ENCODE measurements at regions not wholly inside any gene's neighbourhood (a gene's known extent, or its start where the extent isn't known, plus 50 kb on each side); places are given as distances from the start of the nearest gene placed in this dataset.
"Not testable (repeated sequence)": the region's sequence is repeated elsewhere in the genome, so short reads cannot be mapped to it uniquely, and the experiment has no call there.

DNA sequence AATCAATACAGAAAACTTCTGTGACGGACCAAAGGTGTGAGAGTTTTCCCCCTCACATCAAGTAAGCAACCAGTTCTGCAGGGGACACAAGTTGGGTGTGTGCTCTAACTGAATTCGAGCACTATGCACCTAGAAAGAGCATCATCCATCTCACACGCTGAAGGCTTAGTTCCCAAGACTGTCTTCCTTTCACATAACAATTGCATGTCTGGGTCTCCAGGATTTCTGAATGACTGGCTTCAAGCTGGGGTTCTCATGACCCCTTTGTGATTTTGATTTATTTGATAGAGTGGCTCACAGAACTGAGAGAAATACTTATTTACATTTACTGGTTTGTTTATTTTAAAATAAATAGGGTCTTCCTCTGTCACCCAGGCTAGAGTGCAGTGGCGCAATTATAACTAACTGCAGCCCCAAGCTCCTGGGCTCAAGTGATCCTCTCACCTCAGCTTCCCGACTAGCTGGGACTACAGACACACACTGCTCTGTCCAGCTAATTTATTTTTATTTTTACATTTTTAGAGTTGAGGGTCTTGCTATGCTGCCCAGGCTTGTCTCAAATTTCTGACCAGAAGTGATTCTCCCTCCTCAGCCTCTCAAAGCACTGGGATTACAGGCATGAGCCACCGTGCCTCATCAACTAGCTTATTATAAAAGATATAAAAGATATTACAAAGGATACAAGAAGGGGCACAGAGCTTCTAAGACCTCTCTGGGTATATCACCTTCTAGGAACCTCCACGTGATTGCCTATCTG lies 316.7 kb upstream of the CDH12 start:
- DNase-seq (ENCODE audit: low read depth in 1 of 2, low spot score in 1 of 2), result no peak
- in situ Hi-C loops (cut with HindIII; ENCODE audit: low pct_unique_long_range_greater_than_20kb, low sequenced_read_pairs), result no loop called here
- no peak for TF ChIP-seq JUND (IDR thresholded peaks at IDR 0.05; ENCODE audit: low read depth)

DNA sequence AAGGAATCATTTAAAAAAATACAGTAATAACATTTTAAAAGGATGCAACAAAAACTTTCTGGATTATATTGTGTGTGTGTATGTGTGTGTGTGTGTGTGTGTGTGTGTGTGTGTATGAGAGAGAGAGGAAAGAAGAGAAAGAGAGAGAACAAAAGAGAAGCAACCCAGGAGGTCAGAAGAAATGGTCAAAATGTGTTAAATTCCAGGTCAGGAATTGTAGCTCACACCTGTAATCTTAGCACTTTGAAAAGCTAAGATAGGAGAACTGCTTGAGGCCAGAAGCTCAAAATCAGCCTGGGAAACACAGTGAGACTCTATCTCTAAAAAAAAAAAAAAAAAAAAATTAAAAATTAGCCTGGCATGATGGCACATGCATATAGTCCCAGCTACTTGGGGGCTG lies 311.8 kb upstream of the CDH12 start:
- in situ Hi-C loops (cut with HindIII; ENCODE audit: low pct_unique_long_range_greater_than_20kb, low sequenced_read_pairs), result no loop called here
- no peak for TF ChIP-seq JUND (IDR thresholded peaks at IDR 0.05; ENCODE audit: low read depth)
- DNase-seq (ENCODE audit: low read depth in 1 of 2, low spot score in 1 of 2), result no peak

DNA sequence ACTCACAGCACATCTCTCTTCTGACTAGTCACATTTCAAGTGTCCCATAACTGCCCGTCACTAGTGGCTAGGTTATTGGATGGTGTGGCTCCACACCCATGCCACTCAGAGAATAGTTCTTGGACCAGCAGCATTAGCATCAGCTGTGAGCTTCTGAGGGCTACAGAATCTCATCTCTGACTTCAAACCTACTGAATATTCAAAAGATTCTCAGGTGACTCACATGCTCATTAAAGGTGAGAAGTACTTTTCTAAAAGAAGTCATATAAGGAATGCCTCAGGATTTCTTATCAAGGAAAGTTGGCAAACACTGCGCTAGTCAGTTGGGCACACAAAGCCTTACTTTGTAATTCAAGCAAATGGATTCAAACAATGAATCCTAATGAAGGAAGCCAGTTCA lies 305.0 kb upstream of the CDH12 start:
- no peak for TF ChIP-seq JUND (IDR thresholded peaks at IDR 0.05; ENCODE audit: low read depth)
- in situ Hi-C loops (cut with HindIII; ENCODE audit: low pct_unique_long_range_greater_than_20kb, low sequenced_read_pairs), result no loop called here
- no peak for DNase-seq (ENCODE audit: low read depth in 1 of 2, low spot score in 1 of 2)

DNA sequence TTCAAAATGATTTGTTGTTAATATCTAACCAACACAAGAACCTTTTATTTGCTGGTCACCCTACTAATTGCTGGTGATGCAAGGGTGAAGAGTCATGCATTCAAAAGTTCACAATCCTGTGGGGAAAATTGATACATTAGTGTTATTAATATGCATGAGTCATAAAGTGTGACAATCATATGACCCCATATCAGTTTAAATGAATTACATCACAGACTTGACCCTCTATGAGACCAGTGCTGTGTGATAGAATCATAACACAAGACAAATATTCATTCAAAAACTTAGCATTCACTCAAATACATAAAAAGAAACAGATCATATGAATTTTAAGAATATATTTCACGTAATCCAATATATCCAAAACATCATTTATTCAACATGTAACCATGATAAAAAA lies 304.6 kb upstream of the CDH12 start:
- in situ Hi-C loops (cut with HindIII; ENCODE audit: low pct_unique_long_range_greater_than_20kb, low sequenced_read_pairs), result no loop called here
- no peak for DNase-seq (ENCODE audit: low read depth in 1 of 2, low spot score in 1 of 2)
- TF ChIP-seq JUND (IDR thresholded peaks at IDR 0.05; ENCODE audit: low read depth), result no peak

DNA sequence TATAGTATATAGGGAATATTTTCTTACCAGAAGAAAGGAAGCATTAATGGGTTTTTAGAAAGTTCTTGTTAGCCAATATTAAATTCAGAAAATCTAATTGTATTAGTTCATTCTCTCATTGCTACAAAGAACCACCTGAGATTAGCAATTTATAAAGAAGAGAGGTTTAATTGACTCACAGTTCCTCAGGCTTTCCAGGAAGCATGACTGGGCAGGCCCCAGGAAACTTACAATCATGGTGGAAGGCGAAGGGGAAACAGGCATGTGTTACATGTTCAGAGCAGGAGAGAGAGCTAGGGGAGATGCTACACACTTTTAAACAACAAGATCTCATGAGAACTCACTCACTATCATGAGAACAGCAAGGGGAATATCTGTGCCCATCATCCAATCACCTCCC lies 304.0 kb upstream of the CDH12 start:
- in situ Hi-C loops (cut with HindIII; ENCODE audit: low pct_unique_long_range_greater_than_20kb, low sequenced_read_pairs), result no loop called here
- TF ChIP-seq JUND (IDR thresholded peaks at IDR 0.05; ENCODE audit: low read depth), result no peak
- no peak for DNase-seq (ENCODE audit: low read depth in 1 of 2, low spot score in 1 of 2)

DNA sequence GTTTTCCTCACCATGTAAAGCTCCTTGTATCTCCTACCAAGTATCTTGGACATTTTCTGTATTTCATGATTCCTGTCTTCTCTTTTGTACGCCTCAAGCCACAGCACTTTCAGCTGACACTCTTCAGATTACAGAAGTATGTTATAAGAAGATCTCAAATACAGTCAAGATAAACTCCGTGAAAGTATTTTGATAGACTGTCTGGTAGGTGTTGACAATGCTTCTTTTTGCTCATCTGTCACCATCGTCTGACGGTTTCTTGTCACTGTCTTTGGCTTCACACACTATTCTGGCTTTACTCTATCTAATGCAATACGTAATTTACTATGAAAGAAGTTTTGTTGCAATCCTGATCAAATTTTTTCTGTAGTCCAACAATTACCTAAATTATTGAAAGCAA lies 294.5 kb upstream of the CDH12 start:
- no peak for TF ChIP-seq JUND (IDR thresholded peaks at IDR 0.05; ENCODE audit: low read depth)
- no peak for DNase-seq (ENCODE audit: low read depth in 1 of 2, low spot score in 1 of 2)
- in situ Hi-C loops (cut with HindIII; ENCODE audit: low pct_unique_long_range_greater_than_20kb, low sequenced_read_pairs), result no loop called here

DNA sequence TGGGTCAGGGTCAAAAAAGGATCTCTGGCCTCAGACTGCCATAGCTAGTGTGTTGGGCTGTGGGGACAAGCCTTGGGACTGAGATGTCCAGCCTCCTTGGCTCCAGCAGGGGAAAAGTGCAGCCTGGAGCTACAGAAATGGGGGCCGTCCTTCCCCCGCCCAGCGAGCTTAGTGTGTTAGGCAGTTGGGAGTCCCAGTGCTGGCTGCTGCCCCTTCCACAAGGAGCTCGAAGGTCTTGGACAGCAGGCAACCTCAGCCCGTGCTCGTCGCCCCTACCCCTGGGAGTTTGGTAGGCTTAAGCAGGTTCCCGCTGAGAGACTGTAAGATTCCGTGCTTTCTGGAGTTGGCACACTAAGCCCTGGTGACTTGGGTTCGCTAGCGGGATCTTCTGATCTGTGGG lies 293.0 kb upstream of the CDH12 start:
- in situ Hi-C loops (cut with HindIII; ENCODE audit: low pct_unique_long_range_greater_than_20kb, low sequenced_read_pairs), result no loop called here
- no peak for TF ChIP-seq JUND (IDR thresholded peaks at IDR 0.05; ENCODE audit: low read depth)
- no peak for DNase-seq (ENCODE audit: low read depth in 1 of 2, low spot score in 1 of 2)

DNA sequence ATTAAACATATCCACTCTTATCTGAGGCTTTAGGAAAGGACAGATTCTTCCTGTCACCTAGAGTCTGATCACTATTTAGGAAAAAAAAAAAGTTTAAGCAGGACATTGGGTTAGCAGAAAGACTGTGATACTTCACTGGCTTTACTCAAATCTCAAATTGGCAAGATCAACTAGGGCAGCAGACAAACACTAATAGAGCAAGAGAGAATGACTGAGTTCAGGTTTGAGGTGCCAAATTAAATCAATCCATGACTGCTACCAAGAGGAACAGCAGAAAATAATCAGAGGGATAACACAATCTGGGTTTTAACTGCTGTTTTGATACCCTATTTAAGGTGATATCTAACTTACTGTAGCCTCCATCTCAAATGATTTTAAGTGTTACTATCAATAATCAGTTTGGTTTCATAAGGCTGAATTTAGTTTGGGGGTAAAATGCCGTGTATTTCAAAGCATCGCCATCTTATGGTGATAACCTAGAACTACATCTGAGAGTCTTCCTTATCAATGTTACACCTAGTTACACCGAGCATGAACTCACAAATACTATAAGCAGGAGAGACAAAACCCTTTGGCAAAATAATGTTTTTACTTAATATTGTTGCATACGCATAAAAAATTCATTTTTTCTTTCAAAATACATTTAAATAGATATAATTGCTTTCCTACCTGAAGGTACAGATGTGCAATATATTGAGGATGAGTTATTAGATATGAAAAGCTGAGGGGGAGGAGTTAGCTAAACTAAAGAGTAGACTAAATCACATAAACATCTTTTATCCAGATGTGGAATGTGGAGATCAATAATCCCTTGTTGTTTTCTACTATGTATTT lies 286.4 kb upstream of the CDH12 start:
- in situ Hi-C loops (cut with HindIII; ENCODE audit: low pct_unique_long_range_greater_than_20kb, low sequenced_read_pairs), result no loop called here
- peak in 1 of 2 experiments; percentile 37 for DNase-seq (ENCODE audit: low read depth in 1 of 2, low spot score in 1 of 2)
- no peak for TF ChIP-seq JUND (IDR thresholded peaks at IDR 0.05; ENCODE audit: low read depth)

DNA sequence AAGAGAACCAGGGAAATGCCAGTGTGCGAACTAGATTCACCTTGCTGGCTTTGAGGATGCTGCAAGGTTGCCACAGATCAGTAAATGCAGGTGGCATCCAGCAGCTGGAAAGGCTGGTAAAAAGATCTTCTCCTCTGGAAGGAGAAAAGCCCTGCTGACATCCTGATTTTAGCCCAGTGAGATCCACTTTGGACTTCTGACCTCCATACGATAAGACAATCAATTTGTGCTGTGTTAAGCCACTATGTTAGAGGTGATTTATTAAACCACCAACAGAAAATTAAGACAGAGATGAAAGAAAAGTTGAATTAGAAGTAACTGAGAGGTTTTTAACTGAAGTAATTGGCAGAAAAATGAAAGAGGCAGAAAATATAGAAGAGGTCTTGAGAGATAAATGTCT lies 283.8 kb upstream of the CDH12 start:
- in situ Hi-C loops (cut with HindIII; ENCODE audit: low pct_unique_long_range_greater_than_20kb, low sequenced_read_pairs), result no loop called here
- no peak for DNase-seq (ENCODE audit: low read depth in 1 of 2, low spot score in 1 of 2)
- no peak for TF ChIP-seq JUND (IDR thresholded peaks at IDR 0.05; ENCODE audit: low read depth)

DNA sequence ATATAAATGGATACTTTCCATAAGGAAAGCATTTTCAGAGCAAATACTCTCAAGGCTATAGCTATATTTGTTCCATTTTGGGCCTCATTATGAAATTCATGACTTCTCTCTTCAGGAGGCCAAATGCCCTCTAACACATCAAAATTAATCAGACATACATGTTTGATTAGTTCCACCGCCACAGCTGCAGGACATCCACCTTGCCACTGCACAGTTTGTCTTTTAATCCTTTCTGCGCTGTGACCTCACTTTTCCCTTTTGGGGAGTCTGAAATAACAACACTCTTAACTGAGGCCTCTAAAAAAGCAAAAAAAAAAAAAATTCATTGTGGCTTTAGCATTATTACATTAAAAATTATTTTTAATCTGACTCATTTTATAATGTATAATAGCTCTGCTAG lies 279.1 kb upstream of the CDH12 start:
- no peak for TF ChIP-seq JUND (IDR thresholded peaks at IDR 0.05; ENCODE audit: low read depth)
- DNase-seq (ENCODE audit: low read depth in 1 of 2, low spot score in 1 of 2), result no peak
- in situ Hi-C loops (cut with HindIII; ENCODE audit: low pct_unique_long_range_greater_than_20kb, low sequenced_read_pairs), result no loop called here

DNA sequence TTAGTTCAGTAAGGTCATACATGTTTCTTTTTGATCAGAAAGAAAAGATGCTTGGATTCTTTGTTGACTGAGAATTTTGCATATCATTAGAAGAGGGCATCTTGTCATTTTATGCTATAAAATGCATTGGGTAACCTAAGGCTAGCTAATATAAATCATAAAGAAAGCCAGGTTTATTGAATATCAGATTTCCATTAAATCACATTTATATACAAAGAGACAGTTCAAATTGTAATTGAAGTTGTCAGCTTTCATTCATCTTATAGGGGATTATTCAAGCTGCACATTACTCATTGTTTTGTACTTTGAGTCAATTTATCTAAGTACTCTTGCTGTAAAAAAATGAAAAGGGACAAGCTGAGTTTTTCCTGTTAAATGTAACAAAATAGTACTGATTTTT lies 259.1 kb upstream of the CDH12 start:
- in situ Hi-C loops (cut with HindIII; ENCODE audit: low pct_unique_long_range_greater_than_20kb, low sequenced_read_pairs), result no loop called here
- TF ChIP-seq JUND (IDR thresholded peaks at IDR 0.05; ENCODE audit: low read depth), result no peak
- no peak for DNase-seq (ENCODE audit: low read depth in 1 of 2, low spot score in 1 of 2)

DNA sequence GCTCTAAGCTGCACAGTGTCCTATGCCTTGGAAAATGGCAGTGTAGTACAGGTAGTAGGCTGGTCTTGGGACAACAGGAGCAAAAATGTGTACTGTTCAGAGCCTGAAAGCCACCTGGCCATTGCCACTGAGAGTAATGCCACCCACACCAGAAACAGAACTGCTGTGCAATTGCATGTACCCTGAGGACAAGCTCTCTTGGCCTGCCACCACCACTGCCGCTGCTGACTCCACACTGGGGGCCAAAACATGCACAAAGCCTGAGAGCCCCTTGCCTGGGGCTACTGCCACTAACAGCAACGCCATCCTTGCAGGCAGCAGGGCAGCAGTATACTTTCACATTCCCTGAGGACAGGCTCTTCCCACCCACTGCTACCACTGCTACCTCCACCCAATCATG lies 251.9 kb upstream of the CDH12 start:
- DNase-seq (ENCODE audit: low read depth in 1 of 2, low spot score in 1 of 2), result no peak
- no peak for TF ChIP-seq JUND (IDR thresholded peaks at IDR 0.05; ENCODE audit: low read depth)
- in situ Hi-C loops (cut with HindIII; ENCODE audit: low pct_unique_long_range_greater_than_20kb, low sequenced_read_pairs), result no loop called here

DNA sequence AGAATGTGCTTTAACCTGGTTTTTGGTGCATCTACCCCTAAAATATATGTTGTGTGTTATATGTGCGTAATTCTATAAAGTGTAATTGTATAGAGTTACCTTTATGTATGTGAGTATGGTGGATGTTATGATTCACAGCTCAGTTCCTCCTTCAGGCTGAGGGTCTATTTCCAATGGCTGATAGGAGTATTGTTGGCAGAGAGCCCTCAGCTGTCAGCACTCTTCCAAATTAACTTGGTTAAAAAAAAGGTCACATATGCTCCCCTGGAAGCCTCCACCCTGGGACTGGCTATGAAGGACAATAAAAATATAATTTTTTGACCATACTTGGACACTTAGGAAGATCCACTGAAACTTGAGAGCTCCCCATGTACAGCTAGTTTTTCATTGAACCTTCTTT lies 250.4 kb upstream of the CDH12 start:
- TF ChIP-seq JUND (IDR thresholded peaks at IDR 0.05; ENCODE audit: low read depth), result no peak
- in situ Hi-C loops (cut with HindIII; ENCODE audit: low pct_unique_long_range_greater_than_20kb, low sequenced_read_pairs), result no loop called here
- DNase-seq (ENCODE audit: low read depth in 1 of 2, low spot score in 1 of 2), result no peak

DNA sequence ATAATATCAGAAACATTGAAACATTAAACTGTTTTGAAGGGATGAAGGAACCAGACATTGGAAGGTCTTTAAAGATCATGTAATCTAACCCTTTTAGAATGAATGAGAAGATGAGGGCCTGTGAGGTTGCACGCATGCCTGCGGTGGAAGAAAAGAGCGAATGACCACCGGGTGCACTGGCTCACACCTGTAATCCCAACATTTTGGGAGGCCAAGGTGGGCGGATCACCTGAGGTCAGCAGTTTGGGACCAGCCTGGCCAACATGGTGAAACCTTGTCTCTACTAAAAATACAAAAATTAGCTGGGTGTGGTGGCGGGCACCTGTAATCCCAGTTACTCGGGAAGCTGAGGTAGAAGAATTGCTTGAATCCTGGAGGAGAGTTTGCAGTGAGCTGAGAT lies 242.3 kb upstream of the CDH12 start:
- DNase-seq (ENCODE audit: low read depth in 1 of 2, low spot score in 1 of 2); in situ Hi-C loops (cut with HindIII; ENCODE audit: low pct_unique_long_range_greater_than_20kb, low sequenced_read_pairs): not testable (repeated sequence)
